GM11168 (cell line): ENCODE measurements at regions not wholly inside any gene's neighbourhood (a gene's known extent, or its start where the extent isn't known, plus 50 kb on each side); places are given as distances from the start of the nearest gene placed in this dataset.

Source experiments
- in situ Hi-C: fragments of 300-500 bp; cut with MboI; formaldehyde crosslinking; loops from one replicate; pipeline ENCODE4 v1.12.0; 2022; ENCODE audit warnings: low sequenced_read_pairs; ENCODE audit not compliant: unreplicated experiment

DNA sequence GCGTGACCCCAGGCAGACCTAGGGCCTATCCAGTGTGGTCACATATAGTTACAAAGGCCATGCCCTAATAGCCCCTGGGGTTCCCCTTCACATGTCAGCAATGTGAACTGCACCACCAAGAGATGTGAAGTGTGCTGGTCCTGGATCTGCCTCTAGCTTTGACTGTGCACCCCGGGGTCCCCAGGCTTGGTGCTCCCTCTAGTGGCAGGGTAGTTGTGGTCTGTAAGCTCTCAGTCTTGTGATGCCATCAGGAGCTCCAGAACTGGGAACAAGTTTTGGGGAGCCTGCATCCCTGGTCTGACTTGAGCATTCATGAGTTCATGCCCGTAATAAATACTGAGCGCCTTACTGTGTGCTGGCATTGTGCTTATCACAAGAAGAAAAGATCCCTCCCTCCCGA lies 143.4 kb downstream of the DHX35 start:
- in situ Hi-C loops, result no loop called here

DNA sequence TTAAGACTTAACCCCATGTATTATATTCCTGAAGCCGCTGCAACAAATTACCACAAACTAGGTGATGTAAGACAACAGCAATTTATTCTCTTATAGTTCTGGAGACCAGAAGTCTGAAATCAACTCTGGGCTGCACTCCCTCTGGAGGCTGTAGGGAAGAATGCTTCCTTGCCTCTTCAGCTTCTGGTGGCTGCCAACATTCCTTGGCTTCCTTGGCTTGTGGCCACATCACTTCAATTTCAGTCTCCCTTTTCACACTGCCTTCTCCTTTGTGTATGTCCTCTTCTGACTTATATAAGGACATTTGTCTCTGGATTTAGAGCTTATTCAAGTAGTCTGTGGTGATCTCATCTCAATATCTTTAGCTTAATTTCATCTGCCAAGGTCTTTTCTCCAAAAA lies 141.6 kb downstream of the DHX35 start:
- in situ Hi-C loops, result no loop called here

DNA sequence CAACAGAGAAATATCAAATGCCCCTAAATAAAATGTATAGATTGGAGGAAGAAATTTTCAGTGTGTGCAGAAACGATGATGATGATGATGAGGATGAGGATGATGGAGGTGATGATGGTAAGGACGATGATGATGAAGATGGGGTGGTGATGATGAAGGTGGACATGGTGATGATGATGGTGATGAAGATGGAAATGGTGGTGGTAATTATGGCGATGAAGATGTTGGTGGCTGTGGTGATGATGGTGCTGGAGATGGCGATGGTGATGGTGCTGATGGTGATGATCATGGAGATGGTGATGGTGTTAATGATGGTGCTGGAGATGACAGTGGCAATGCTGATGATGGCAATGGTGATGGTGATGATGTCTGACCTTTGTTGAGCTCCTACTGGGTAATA lies 141.2 kb downstream of the DHX35 start:
- in situ Hi-C loops, result no loop called here

DNA sequence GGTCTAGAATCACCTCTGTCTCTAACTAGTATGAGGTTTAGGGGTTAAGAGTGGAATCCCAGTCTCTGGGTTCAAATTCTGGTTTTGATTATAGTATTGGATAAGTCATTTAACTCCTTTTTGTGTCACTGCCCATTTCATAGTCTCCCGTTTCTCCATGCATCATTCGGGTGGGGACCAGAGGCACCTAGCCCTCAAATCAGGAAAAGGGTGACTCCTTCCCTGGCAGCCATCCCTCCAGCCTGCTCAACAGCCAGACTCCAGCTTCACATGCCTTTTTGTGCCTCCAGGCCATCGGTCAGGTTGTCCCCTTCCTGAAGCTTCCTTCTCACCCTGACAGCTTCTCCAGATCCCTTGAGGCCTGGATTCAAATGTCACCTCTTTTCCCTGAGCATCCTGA lies 139.8 kb downstream of the DHX35 start:
- in situ Hi-C loops, result no loop called here

DNA sequence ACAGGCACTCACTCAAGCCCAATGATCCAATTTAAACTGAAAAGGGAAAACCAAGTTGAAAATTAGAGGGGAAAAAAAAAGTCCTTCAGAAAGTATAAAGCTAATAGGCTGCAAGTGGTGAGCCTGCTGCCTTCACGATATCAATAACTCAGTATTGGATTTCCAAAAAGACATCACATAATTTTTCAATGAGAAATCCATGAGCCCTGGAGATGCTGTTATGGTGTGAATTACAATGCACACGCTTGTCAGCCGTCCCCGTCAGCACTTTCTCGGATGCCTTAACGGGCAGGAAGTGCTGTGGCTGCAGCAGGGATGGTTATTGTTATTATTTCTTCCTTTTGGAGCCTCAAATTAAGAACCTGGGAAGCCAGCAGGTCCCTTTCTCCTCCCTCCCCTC lies 138.5 kb downstream of the DHX35 start:
- in situ Hi-C loops, result no loop called here

DNA sequence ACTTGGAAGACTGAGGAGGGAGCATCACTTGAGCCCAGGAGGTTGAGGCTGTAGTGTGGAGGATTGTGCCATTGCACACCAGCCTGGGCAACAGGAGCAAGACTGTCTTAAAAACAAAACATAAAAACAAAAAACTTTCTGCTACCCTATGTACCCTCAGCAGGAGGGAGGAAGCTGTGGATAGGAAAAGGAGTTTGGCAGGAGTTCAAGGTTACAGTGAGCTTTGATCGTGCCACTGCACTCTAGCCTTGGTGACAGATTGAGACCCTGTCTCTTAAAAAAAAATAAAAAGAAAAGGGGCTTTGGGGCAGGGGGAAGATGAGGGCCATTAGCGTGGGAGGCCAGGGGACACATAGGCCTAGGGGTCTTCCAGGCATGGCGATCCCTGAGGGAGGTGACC lies 135.7 kb downstream of the DHX35 start:
- in situ Hi-C loops, result no loop called here

DNA sequence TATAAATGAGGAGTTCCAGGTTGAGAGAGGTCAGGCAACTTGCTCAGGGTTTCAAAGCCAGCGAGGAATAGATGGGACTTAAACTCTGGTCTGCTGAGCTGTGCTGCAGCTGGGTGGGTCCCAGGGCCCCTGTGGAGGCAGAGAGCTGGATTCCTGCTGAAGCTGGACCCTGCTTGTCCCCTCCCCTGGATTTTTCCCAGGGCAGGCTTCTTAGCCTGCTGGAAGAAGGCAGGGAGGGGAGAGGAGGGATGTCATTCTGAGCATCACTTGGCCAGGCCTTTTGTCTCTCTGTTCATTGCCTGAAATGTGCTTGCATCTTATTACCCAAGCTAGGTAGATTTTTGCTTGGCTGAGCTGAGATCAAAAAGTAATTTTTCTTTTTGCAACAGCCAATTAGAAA lies 133.7 kb downstream of the DHX35 start:
- in situ Hi-C loops, result no loop called here

DNA sequence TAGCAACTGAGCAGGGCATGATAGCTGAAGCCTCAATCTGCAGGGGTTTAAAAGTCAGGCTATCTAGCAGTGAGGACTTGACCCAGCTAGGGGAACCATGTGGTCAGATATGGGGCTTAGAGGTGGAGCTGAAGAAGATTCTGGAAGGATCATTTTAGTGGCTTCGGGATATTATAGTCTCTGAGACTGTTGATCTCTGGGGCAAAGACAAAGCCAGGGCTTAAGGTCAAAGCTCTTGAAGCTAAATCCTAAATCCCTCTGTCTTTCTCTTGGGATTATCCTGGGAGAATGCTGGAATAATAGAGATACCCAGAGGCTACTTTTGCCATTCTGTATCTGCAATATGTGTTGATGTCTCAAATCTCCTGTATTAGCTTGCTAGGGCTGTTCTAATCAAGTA lies 132.2 kb downstream of the DHX35 start:
- in situ Hi-C loops, result no loop called here

DNA sequence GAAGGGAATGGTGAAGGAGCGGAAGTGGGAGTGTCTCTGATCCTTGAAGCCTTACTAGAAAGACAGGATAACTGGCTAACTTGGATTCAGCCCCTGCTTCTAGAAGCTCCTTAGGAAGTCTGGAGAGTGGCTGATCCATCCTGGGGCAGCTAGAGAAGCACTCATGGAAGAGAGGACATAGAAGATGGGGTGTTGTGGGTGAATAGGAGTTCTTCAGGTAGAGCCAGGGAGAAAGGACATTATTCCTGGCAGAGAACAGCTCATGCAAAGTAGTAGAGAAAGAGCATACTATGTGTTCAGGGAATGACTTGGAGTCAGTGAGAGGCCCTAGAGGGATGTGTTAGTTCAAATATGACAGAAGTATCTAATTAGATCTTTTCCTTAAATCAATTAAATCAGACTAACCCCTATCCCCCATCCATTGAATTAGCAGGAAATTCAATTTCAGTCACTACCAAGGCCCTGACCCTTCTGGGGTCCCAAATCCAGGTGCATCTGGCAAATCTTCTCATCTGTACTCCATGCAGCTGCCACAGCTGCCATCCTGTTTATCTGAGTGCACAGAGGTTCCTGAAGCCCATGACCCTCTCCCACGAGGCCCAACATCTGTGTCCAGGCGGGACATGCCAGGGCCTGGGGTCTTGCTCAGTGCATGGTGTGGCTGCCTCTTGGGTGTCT lies 130.7 kb downstream of the DHX35 start:
- in situ Hi-C loops, result no loop called here

DNA sequence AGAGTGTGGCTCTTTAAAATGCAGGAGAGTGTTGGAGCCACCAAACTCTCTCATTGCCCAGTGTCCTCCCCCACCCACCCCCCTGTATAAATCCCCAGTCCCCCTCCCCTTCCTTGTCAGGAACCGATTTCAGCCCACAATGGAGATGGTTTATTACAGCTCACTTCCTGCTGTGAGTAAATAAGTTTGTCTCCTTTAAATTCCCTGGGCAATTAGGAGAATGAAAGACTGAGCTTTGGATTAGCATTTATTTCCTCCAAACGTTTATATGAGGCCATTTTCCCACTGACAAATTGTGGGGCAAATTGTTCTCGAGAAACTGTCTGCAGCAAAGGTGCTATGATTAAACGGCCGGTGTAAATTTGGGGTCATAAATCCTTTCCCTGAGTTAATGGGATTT lies 128.8 kb downstream of the DHX35 start:
- in situ Hi-C loops, result no loop called here

DNA sequence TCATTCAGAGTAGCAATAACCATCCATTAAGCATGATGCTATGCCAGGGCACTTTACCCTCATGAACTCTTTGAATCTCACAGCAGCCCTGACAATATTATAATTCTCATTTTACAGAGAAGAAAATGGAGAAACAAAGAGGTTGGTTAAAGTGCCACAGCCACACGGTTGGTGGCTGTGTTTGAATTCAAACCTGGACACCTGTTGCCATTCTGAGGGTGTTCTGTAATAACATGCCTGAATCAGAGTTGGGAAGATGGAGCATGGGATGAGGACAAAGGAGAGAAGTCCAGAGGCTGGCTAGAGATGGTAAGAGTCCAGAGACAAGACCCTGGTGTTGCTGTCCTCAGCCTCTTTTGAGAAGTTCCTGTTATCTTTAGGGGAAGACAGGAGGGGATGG lies 127.7 kb downstream of the DHX35 start:
- in situ Hi-C loops, result no loop called here
